A673 (cell line): ENCODE measurements at regions not wholly inside any gene's neighbourhood (a gene's known extent, or its start where the extent isn't known, plus 50 kb on each side); places are given as distances from the start of the nearest gene placed in this dataset.

Experiments
- CTCF ChIP-seq: fragments of 300-800, 200-600 bp; sonication (generic); conservative IDR thresholded peaks from 2 replicates; pipeline ENCODE4 v1.5.1; 2017; ENCODE audit warnings: low read depth, mild to moderate bottlenecking, antibody characterized with exemption, low read length, moderate library complexity, mixed read lengths
- EZH2 ChIP-seq: fragments of 200-600 bp; sonication (generic); IDR thresholded peaks from 2 replicates; pipeline ENCODE4 v1.6.1; 2017; ENCODE audit warnings: borderline replicate concordance, low read depth, mild to moderate bottlenecking, mixed read lengths, antibody characterized with exemption, low read length; ENCODE audit not compliant: poor library complexity, severe bottlenecking

- TF ChIP-seq CTCF (no peak), EZH2 (no peak)
Measured at GRCh38 chr2:21420553-21421335, 297.0 kb downstream of the TDRD15 start.
